Activated CD4-positive, alpha-beta T cell treated with anti-CD3 and anti-CD28 coated beads for 36 hours (primary cell): ENCODE measurements at regions not wholly inside any gene's neighbourhood (a gene's known extent, or its start where the extent isn't known, plus 50 kb on each side); places are given as distances from the start of the nearest gene placed in this dataset.

ENCODE experiments used
- ATAC-seq: fragments of 200-7000 bp; cut with Tn5 transposase; one replicate; pipeline ENCODE4 v1.10.0; 2021; ENCODE audit warnings: mild to moderate bottlenecking, moderate library complexity
- CTCF ChIA-PET: fragments of 350-600 bp; sonication (Branson Sonifier 250); formaldehyde crosslinking; loops from one replicate; lab custom pipeline; 2021; ENCODE audit warnings: antibody characterized with exemption; lab: Charles Lee
- POLR2A ChIA-PET: fragments of 350-600 bp; sonication (Branson Sonifier 250); formaldehyde crosslinking; loops from one replicate; lab custom pipeline; 2021; ENCODE audit warnings: antibody characterized with exemption, inconsistent platforms; lab: Charles Lee
- DNase-seq: peaks from one replicate; pipeline ENCODE4 v3.0.0-alpha.2; 2020
- H3K27ac Mint-ChIP-seq: one replicate; pipeline ENCODE4 v1.8.0; 2021; ENCODE audit warnings: mixed read lengths
- H3K27me3 Mint-ChIP-seq: one replicate; pipeline ENCODE4 v1.8.0; 2021; ENCODE audit warnings: mixed read lengths
- H3K36me3 Mint-ChIP-seq: one replicate; pipeline ENCODE4 v1.8.0; 2021; ENCODE audit warnings: low read depth, mixed read lengths
- H3K4me1 Mint-ChIP-seq: one replicate; pipeline ENCODE4 v1.8.0; 2021; ENCODE audit warnings: mixed read lengths
- H3K4me3 Mint-ChIP-seq: one replicate; pipeline ENCODE4 v1.8.0; 2021; ENCODE audit warnings: mild to moderate bottlenecking, moderate library complexity, mixed read lengths
- H3K9me3 Mint-ChIP-seq: one replicate; pipeline ENCODE4 v1.8.0; 2021; ENCODE audit warnings: low read depth, mixed read lengths
- intact Hi-C, 2 experiments: fragments of 100-400 bp; cut with DNase I in 1 of 2; cut with micrococcal nuclease in 1 of 2; formaldehyde crosslinking; loops; one replicate each; pipeline versions ENCODE4 v1.14.2 to v1.15.1; 2022 to 2024; cut with DNase I, micrococcal nuclease

- DNase-seq (no peak), ATAC-seq (no peak)
- Mint-ChIP-seq H3K27me3 (peaks cover 4% of the 10 kb centered on the region), H3K4me1 (peaks cover 5% of the 10 kb centered on the region), H3K4me3 (no peak overlapping the region), H3K9me3 (no peaks in the 10 kb centered on the region), H3K27ac (no peak overlapping the region), H3K36me3 (no peaks in the 10 kb centered on the region)
- POLR2A ChIA-PET = no interaction called here
- CTCF ChIA-PET = interaction anchor here (0.6 to 0.7 kb wide), 2 partner anchors 16 to 55 kb away, joined by 3 to 5 read pairs; no protein-coding TSS in a partner anchor
- intact Hi-C loops = no loop called here
These were observed 72.5 kb downstream of the MRPL46 start for GRCh38 chr15:88394553-88395145.

DNA sequence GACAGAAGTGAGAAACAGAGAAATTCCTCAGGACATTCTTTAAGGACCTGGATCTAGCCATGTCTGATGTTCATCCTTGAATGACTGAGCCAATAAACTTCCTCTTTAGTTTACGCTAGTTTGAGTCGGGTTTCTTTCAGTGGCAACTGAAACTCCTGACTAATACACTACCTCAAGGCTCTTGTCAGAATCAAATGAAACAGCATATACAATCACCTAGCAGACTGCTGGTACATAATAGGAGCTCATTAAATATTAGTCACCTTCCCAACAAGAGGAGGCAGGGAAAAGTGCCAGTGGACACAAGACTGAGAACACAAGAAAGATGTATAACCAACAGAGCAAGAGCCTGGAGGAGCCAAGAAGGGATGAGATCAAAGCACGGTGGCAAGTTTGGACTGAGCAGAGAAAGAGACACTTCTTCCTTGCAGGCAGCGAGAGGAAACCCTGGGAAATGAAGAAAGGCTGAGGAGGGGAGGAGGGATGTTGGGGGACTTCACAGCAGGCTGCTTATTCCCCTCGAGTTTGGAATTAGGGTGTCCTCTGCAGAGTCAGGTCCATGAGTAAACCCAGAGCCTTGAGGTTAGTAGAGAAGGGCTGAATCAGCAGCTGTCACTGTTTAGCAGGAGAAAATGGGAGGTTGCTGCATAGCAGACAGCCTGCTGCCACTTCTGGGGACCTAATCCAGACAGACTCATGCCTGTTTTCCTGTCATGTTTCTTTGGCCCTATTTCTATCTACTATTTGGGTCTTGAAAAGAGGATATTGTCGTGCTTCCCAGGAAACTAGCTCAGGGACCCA is 73.3 kb downstream of the MRPL46 start:
- no peak overlapping the region for H3K4me3 Mint-ChIP-seq
- DNase-seq = no peak
- intact Hi-C loops = no loop called here
- ChIA-PET CTCF (interaction anchor here (0.6 to 0.7 kb wide), 2 partner anchors 15 to 56 kb away, joined by 3 to 5 read pairs; no protein-coding TSS in a partner anchor), POLR2A (no interaction called here)
- H3K27me3 Mint-ChIP-seq = peaks cover 4% of the 10 kb centered on the region
- ATAC-seq = peak; percentile 83
- peaks cover 5% of the 10 kb centered on the region for H3K4me1 Mint-ChIP-seq
- H3K36me3 Mint-ChIP-seq = no peaks in the 10 kb centered on the region
- H3K27ac Mint-ChIP-seq = no peak overlapping the region
- H3K9me3 Mint-ChIP-seq = no peaks in the 10 kb centered on the region

- intact Hi-C loops = no loop called here
- ATAC-seq = no peak
- H3K4me3 Mint-ChIP-seq = no peak overlapping the region
- H3K27ac Mint-ChIP-seq = no peak overlapping the region
- peaks cover 5% of the 10 kb centered on the region for H3K4me1 Mint-ChIP-seq
- H3K36me3 Mint-ChIP-seq = no peaks in the 10 kb centered on the region
- H3K9me3 Mint-ChIP-seq = no peaks in the 10 kb centered on the region
- H3K27me3 Mint-ChIP-seq = peaks cover 4% of the 10 kb centered on the region
- no peak for DNase-seq
- POLR2A ChIA-PET = no interaction called here
- CTCF ChIA-PET = no interaction called here
These were observed 75.5 kb downstream of the MRPL46 start for GRCh38 chr15:88391700-88392099.

DNA sequence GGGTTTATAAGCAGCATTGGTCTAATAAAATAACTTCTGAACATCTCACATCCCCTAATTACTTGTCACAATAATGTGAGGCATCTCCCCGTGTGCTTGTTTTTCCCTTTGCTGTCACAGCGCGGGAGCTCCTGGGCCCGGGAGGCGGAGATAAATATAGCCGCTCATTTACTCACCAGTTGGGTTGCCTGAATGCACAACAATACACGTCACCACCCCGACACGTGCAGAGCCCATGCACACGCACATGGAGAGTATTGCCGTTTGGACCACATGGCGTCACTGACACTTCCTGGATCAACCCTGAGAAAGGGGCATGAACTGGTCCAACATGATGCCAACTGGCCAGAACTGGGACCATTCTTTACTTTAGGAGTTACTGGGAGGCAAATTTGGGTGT is 76.2 kb downstream of the MRPL46 start:
- Mint-ChIP-seq H3K27me3 (peaks cover 4% of the 10 kb centered on the region), H3K9me3 (no peaks in the 10 kb centered on the region), H3K36me3 (no peaks in the 10 kb centered on the region), H3K4me3 (no peak overlapping the region), H3K27ac (no peak overlapping the region), H3K4me1 (peaks cover 5% of the 10 kb centered on the region)
- intact Hi-C loops = no loop called here
- ChIA-PET CTCF (no interaction called here), POLR2A (no interaction called here)
- ATAC-seq (no peak), DNase-seq (no peak)

GRCh38 chr15:88390164-88390901 is 76.9 kb downstream of the MRPL46 start:
- Mint-ChIP-seq H3K9me3 (no peaks in the 10 kb centered on the region), H3K27me3 (peaks cover 4% of the 10 kb centered on the region), H3K4me1 (peaks cover 9% of the 10 kb centered on the region), H3K36me3 (no peaks in the 10 kb centered on the region), H3K27ac (no peak overlapping the region), H3K4me3 (no peak overlapping the region)
- no peak for DNase-seq
- intact Hi-C loops = no loop called here
- no peak for ATAC-seq
- ChIA-PET CTCF (no interaction called here), POLR2A (no interaction called here)

DNA sequence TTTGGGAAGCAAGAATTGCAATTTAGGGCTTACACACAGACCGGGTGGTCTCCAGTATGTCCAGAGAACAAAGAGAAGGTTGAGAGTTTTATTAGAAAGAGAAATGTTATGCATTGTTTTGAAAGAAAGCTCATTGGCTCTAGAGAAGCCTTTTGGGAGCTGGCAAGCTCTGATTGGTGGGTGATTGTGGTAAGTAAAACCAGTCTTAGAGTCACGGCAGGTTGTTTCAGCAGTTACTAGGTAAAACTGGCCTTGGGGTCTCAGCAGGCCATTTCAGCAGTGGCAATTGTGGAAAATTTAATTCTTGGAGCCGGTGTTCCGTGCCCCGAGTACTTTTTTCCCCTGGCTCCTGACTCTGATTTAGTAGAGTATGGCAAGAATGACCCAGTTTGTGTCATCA is 78.1 kb downstream of the MRPL46 start:
- H3K4me3 Mint-ChIP-seq = no peak overlapping the region
- peaks cover 15% of the 10 kb centered on the region for H3K4me1 Mint-ChIP-seq
- no peak overlapping the region for H3K27ac Mint-ChIP-seq
- no peaks in the 10 kb centered on the region for H3K36me3 Mint-ChIP-seq
- no peaks in the 10 kb centered on the region for H3K9me3 Mint-ChIP-seq
- peaks cover 9% of the 10 kb centered on the region for H3K27me3 Mint-ChIP-seq
- intact Hi-C loops = no loop called here
- POLR2A ChIA-PET = no interaction called here
- CTCF ChIA-PET = no interaction called here
- ATAC-seq (no peak), DNase-seq (no peak)

DNA sequence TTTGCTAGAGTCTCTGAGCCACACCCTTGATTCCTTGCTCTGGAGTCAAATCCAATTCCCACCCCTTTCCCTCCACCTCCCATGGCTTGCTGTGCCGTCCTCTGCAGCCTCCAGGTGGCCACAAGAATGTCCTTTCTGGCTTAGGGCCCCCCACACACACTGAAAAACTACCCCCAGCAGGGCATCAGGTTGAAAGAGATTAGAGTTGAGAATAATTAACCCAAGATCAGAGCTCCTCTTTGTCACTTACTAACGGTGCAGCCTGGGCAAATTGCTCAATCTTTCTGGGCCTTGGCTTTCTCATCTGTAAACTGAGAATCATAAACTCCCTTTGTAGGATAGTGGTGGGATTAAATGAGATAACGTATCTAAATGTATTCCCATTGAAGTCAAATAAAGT is 78.5 kb downstream of the MRPL46 start:
- no peak overlapping the region for H3K4me3 Mint-ChIP-seq
- H3K27ac Mint-ChIP-seq = no peak overlapping the region
- H3K27me3 Mint-ChIP-seq = peaks cover 10% of the 10 kb centered on the region
- DNase-seq = no peak
- intact Hi-C loops = no loop called here
- ChIA-PET POLR2A (no interaction called here), CTCF (no interaction called here)
- no peaks in the 10 kb centered on the region for H3K36me3 Mint-ChIP-seq
- no peaks in the 10 kb centered on the region for H3K9me3 Mint-ChIP-seq
- H3K4me1 Mint-ChIP-seq = peaks cover 13% of the 10 kb centered on the region
- ATAC-seq = no peak

DNA sequence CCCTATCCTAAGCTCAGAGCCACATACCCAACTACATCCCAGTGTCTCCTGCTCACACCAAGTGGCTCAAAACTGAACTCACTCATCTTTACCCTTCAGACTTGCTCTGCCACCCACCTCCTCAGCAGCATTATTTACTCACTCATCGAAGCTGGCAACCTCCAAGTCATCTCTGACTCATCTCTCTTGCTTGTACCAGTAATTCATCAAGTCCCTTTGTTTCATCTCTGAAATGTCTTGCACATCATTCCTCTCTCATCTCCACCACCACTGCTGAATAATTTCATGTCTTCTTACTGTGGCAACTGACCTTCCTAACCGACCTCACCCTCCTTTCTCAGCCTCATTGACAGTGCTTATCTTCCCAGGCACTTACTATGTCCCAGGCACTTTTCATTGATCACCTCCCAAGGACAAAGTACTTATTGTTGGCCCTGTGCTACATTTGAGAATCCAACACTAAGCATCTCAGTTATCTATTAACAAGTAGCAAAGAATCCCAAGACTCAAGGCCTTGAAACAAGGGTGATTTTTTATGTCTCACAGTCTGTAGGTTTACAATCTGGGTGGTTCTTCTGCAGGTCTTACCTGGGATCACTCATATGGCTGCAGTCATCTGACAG is 82.0 kb downstream of the MRPL46 start:
- no peak overlapping the region for H3K27ac Mint-ChIP-seq
- ChIA-PET CTCF (interaction anchor here (1.4 to 1.7 kb wide), 2 partner anchors 51 to 65 kb away, joined by 4 to 5 read pairs; no protein-coding TSS in a partner anchor), POLR2A (no interaction called here)
- no peaks in the 10 kb centered on the region for H3K9me3 Mint-ChIP-seq
- ATAC-seq (peak; percentile 95), DNase-seq (peak; percentile 61)
- H3K27me3 Mint-ChIP-seq = peaks cover 14% of the 10 kb centered on the region
- H3K36me3 Mint-ChIP-seq = no peaks in the 10 kb centered on the region
- intact Hi-C loops = loop anchor here in 1 of 2 experiments (1.0 kb wide), 1 partner anchor 35 kb away; no protein-coding TSS in a partner anchor
- H3K4me1 Mint-ChIP-seq = peaks cover 10% of the 10 kb centered on the region
- no peak overlapping the region for H3K4me3 Mint-ChIP-seq

GRCh38 chr15:88383354-88383753 is 83.8 kb downstream of the MRPL46 start:
- H3K36me3 Mint-ChIP-seq = no peaks in the 10 kb centered on the region
- ATAC-seq (no peak), DNase-seq (no peak)
- no peak overlapping the region for H3K4me3 Mint-ChIP-seq
- H3K4me1 Mint-ChIP-seq = peaks cover 10% of the 10 kb centered on the region
- ChIA-PET POLR2A (no interaction called here), CTCF (interaction anchor here (0.6 kb wide), 1 partner anchor 225 kb away, joined by 3 read pairs; no protein-coding TSS in a partner anchor)
- intact Hi-C loops = no loop called here
- H3K27ac Mint-ChIP-seq = no peak overlapping the region
- H3K9me3 Mint-ChIP-seq = no peaks in the 10 kb centered on the region
- peaks cover 14% of the 10 kb centered on the region for H3K27me3 Mint-ChIP-seq

- Mint-ChIP-seq H3K4me1 (peaks cover 10% of the 10 kb centered on the region), H3K36me3 (no peaks in the 10 kb centered on the region), H3K9me3 (no peaks in the 10 kb centered on the region), H3K4me3 (no peak overlapping the region), H3K27me3 (peaks cover 14% of the 10 kb centered on the region), H3K27ac (no peak overlapping the region)
- POLR2A ChIA-PET = no interaction called here
- CTCF ChIA-PET = interaction anchor here (0.6 kb wide), 1 partner anchor 51 kb away, joined by 3 read pairs; no protein-coding TSS in a partner anchor
- DNase-seq (no peak), ATAC-seq (no peak)
- intact Hi-C loops = no loop called here
These were observed 84.7 kb downstream of the MRPL46 start for GRCh38 chr15:88382482-88382983.

GRCh38 chr15:88378188-88378637 is 89.0 kb downstream of the MRPL46 start:
- Mint-ChIP-seq H3K27me3 (peaks cover 15% of the 10 kb centered on the region), H3K9me3 (no peaks in the 10 kb centered on the region), H3K27ac (no peak overlapping the region), H3K4me3 (no peak overlapping the region), H3K36me3 (no peaks in the 10 kb centered on the region), H3K4me1 (peaks cover 5% of the 10 kb centered on the region)
- intact Hi-C loops = no loop called here
- ATAC-seq = no peak
- CTCF ChIA-PET = interaction anchor here (0.6 kb wide), 2 partner anchors 16 to 21 kb away, joined by 3 read pairs; no protein-coding TSS in a partner anchor
- no peak for DNase-seq
- POLR2A ChIA-PET = no interaction called here
